ENCODE measurements at regions not wholly inside any gene's neighbourhood (a gene's known extent, or its start where the extent isn't known, plus 50 kb on each side); places are given as distances from the start of the nearest gene placed in this dataset.

GRCh38 chr7:95658676-95659075, 62.4 kb upstream of the PDK4 start:
- no peak overlapping the region for H3K4me3 ChIP-seq (replicated peaks in 1 of 3)
- peaks cover 0 to 5% of the 10 kb centered on the region in 2 donors for H3K4me1 ChIP-seq
- WGBS, 2 donors: 84 to 90% methylated on average over 7 of the region's 7 CpGs
- no peaks in the 10 kb centered on the region for H3K36me3 ChIP-seq
- no peaks in the 10 kb centered on the region for H3K27me3 ChIP-seq
- DNase-seq: no peak
- H3K27ac ChIP-seq: no peak overlapping the region
- H3K9me3 ChIP-seq: no peaks in the 10 kb centered on the region
- TF ChIP-seq CTCF (IDR thresholded peaks at IDR 0.05): no peak
- TF ChIP-seq POLR2A (IDR thresholded peaks at IDR 0.05): no peak
- intact Hi-C loops (cut with DNase I): no loop called here

- no peak for TF ChIP-seq CTCF (IDR thresholded peaks at IDR 0.05)
- TF ChIP-seq POLR2A (IDR thresholded peaks at IDR 0.05): no peak
- intact Hi-C loops (cut with DNase I): no loop called here
- DNase-seq: no peak
- 63% methylated on average over 3 of the region's 3 CpGs for WGBS, 2 donors
- Histone ChIP-seq H3K27ac (no peak overlapping the region), H3K27me3 (no peaks in the 10 kb centered on the region), H3K4me3 (replicated peaks in 1 of 3) (no peak overlapping the region), H3K4me1 (no peaks in the 10 kb centered on the region), H3K36me3 (no peaks in the 10 kb centered on the region), H3K9me3 (no peaks in the 10 kb centered on the region)
Observed at GRCh38 chr7:95649546-95649945, 53.2 kb upstream of the PDK4 start.

GRCh38 chr7:95646350-95646749, 50.0 kb upstream of the PDK4 start:
- WGBS, 2 donors: 89 to 91% methylated on average over 1 of the region's 1 CpG
- TF ChIP-seq CTCF (IDR thresholded peaks at IDR 0.05) (no peak), POLR2A (IDR thresholded peaks at IDR 0.05) (no peak)
- Histone ChIP-seq H3K27me3 (no peaks in the 10 kb centered on the region), H3K4me3 (replicated peaks in 1 of 3) (no peak overlapping the region), H3K9me3 (no peaks in the 10 kb centered on the region), H3K27ac (no peak overlapping the region), H3K36me3 (no peaks in the 10 kb centered on the region), H3K4me1 (no peaks in the 10 kb centered on the region)
- DNase-seq: no peak
- intact Hi-C loops (cut with DNase I): no loop called here
